Skeletal muscle cell (primary cell): ENCODE measurements at regions not wholly inside any gene's neighbourhood (a gene's known extent, or its start where the extent isn't known, plus 50 kb on each side); places are given as distances from the start of the nearest gene placed in this dataset.

Experiments used
- DNase-seq: peaks from one replicate; pipeline ENCODE4 v3.0.0-alpha.2; 2010; ENCODE audit warnings: low read depth
- H3K4me3 ChIP-seq: 2 replicates; pipeline ENCODE4 v1.5.1; 2011; ENCODE audit warnings: low read depth, mild to moderate bottlenecking, control low read depth, low read length, moderate library complexity

DNA sequence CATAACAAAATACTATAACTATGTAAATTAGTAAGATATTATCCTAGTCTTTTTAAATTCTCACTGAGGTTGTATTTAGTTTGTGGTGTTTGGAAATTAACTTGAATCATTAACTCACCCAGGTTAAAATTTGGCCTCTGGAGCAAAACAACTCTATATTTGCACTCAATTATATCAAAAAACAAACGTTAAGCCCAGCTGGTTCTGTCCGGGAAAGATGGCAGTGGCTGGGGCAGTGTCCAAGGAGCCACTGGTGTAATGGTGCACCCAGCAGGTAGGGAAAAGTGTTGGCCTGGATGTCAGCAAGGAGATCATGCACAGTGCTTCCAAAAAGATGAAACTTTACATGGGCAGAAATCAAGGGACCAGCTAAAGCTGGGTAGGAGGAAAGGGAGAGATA, 285.3 kb upstream of the CITED2 start:
- DNase-seq, result no peak
- H3K4me3 ChIP-seq, result no peak overlapping the region

- no peak overlapping the region for H3K4me3 ChIP-seq
- DNase-seq, result no peak
These were observed 284.7 kb upstream of the CITED2 start for GRCh38 chr6:139659196-139659595.

DNA sequence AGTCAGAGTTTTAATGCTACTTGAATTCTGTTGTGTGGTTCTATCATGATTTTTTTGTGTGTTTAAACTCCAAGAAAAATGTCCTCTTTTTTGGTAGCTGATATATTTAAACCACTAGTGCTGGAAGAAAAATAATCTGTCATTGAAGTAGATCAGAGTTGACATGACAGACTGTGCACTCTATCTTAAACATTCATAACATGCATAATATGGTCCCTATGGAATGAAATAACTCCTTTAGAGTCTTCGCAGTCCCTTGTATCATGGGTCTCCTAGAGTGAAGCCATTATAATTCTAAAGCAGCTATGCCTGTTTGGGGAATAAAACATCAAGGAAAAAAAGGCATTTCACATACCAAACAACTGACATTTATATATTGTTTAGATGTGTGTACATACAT, 282.7 kb upstream of the CITED2 start:
- DNase-seq, result no peak
- H3K4me3 ChIP-seq, result no peak overlapping the region

DNA sequence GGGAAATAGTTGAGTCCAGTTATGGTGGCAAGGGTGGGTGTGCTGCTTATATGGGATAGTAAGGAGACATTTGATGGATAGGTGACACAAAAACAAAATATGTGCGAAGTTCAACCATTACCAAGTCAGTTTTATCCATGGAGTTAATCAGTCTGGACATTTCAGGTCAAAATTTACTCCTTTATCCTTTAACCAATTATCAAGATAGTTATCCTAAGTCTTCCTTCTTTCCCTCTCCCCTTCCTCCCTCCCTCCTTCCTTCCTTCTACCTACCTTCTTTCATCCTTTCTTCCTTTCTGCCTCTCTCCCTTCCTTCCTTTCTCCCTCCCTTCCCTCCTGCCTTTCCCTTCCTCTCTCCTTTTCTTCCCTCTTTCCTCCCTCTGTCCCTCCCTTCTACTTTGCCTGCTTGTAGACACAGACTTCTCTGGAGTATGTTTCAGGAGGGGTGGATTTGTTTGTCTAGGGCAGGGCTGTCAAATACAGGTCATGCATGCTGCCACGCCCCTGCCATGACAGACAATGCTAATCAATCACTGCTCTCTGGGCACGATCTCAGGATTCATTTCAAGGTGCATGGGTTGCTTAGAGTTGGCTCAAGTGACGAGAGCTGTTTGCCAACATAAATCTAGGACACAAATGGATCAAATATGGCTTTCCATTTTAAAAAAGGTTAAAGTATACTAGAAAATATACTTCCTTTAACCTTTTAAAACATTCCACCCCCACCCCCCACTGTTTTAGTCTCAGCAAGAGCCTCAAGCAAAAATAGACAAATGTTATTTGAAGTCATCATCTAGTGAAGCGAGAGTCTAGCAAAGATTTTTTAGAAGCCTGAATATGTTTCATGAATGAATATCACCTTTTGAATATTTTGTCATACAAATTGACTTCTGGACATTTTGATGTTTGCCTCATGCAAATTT, 281.6 kb upstream of the CITED2 start:
- DNase-seq, result no peak
- H3K4me3 ChIP-seq, result no peak overlapping the region

GRCh38 chr6:139654888-139655782, 280.7 kb upstream of the CITED2 start:
- H3K4me3 ChIP-seq, result no peak overlapping the region

DNA sequence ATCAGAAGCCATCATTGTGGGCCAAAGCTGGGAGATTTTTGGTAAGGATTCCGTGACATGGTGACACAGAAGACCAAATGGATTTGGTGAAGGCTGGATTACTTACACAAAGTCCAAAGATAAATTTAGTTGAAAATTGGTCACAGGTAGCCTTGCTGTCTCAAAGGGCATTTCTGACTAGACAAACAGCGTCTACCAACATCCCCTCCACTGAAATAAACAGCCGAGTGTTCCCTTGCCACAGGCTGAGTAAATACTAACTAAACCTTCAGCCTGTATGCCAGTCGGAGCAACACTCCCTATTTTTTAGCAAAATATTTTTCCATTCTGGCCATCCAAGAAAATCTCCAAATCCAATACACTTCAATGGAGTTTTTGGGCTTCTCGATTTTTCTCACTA, 279.9 kb upstream of the CITED2 start:
- no peak for DNase-seq

More at GRCh38 chr6:139654888-139655782, 280.7 kb upstream of the CITED2 start:
- no peak for DNase-seq

DNA sequence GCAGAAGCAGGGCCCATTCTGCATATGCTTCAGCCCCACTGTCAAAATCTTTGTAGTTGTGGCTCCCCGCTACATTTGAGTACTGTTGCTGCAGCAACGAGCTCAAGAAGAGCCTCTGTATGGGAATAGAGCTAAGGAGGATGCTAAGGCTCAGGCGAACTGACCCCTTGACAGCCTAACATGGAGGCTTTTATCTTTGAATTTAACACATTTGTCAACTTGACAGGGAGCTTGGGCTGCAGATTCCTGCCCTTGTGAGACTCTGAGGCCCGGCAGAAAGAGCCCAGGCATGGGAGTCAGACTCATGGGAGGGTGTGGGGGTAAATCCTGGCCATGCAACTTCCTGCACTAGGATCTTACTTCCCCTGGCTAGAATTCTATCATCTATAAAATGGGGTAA, 278.7 kb upstream of the CITED2 start:
- no peak for DNase-seq
- no peak overlapping the region for H3K4me3 ChIP-seq

More for the DNA sequence above, 279.9 kb upstream of the CITED2 start:
- no peak overlapping the region for H3K4me3 ChIP-seq

- no peak overlapping the region for H3K4me3 ChIP-seq
- DNase-seq, result no peak
These were observed 276.5 kb upstream of the CITED2 start for GRCh38 chr6:139650941-139651340.

DNA sequence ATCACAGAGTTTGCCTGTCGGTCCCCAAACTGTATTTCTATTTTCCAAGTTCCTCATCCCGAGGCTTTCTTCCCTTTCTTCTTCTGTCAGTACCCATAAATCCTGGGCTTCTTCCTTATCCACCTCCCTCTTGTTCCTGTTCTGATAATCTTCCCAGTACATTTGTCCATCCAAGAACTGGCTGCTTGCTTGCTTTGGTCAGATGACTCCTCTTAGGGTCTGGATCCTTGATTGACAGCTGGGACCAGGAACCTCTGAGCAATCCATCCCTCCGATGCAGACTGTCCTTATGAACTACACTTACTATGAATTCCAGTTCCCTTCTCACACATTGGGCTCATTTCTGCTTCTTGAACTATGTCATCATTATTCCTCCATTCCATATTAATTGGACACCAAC, 275.3 kb upstream of the CITED2 start:
- DNase-seq, result no peak
- H3K4me3 ChIP-seq, result no peak overlapping the region

- H3K4me3 ChIP-seq, result no peak overlapping the region
- no peak for DNase-seq
These were observed 274.7 kb upstream of the CITED2 start for GRCh38 chr6:139649128-139649527.

GRCh38 chr6:139648430-139649000, 274.1 kb upstream of the CITED2 start:
- DNase-seq, result no peak
- H3K4me3 ChIP-seq, result no peak overlapping the region

DNA sequence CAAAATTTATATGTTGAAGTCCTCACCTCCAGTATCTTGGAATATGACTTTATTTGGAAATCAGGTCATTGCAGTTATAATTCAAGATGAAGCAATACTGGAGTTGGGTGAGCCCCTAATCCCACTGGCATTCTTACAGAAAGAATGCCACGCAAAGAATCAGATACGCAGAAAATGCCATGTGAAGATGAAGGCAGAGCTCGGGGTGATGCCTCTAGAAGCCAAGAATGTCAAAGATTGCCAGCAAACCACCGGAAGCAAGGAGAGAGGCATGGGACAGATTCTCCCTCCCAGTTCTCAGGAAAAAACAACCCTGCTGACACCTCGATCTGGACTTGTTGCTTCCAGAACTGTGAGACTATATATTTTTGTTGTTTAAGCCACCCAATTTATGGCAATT, 273.4 kb upstream of the CITED2 start:
- no peak overlapping the region for H3K4me3 ChIP-seq
- no peak for DNase-seq

DNA sequence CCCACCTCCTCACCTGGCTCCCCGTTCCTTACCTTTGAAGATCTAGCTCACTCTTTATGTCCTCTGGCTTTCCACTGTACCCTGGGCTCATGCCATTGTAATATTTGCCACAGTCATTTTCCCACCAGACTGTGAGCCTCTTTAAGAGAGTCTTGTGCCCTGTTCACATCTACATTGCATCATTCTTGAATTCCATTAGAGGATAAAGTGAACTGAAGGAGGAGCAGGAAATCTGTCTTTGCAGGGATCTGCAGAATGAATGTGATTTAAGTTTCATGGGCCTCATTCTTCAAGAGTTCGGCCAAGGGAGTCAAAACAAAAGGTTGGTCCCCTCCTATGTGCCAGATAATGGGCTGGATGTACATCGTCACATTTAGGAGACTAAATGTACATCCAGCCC, 272.6 kb upstream of the CITED2 start:
- H3K4me3 ChIP-seq, result no peak overlapping the region
- DNase-seq, result no peak

DNA sequence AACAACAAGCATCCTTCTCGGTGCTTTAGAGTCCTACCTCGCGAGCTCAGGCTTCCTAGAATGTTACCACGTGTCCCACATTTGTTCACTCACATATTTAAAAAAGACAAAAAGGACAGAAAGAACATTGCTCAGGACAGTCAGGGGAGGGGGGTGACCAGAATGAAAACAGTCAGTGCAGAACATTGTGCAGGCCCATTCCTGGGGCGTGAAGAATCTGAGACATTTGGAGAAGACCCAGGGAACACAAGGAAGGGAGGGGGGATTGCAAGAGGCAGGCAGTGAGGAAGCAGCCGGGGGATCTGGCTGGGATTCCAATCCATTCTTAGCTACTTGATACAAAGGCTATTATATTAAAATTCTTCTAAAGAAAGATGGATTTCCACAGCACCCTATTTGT, 270.4 kb upstream of the CITED2 start:
- peak; percentile 73 for DNase-seq

GRCh38 chr6:139643986-139644385, 269.5 kb upstream of the CITED2 start:
- no peak for DNase-seq
- H3K4me3 ChIP-seq, result no peak overlapping the region

More for the DNA sequence above, 270.4 kb upstream of the CITED2 start:
- H3K4me3 ChIP-seq, result no peak overlapping the region

DNA sequence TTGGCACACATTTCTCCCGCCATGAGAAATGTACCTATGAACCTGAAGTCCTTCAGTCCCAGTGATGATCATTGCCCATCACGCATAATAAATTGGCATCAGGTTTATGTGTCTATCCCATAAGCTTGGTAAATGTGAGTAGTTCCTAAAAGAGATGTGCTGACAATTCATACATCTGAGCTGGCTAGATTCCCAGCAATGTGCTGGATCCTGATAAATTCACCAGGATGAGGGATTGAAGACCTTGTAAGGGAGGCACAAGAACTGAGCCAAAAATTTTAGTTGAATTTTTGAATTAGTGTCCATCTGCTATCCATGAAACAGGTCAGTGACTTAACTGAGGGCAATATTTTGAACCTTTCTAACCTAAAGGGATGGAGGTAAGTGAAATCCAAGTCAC, 267.9 kb upstream of the CITED2 start:
- no peak for DNase-seq
- no peak overlapping the region for H3K4me3 ChIP-seq

- DNase-seq, result no peak
- no peak overlapping the region for H3K4me3 ChIP-seq
These were observed 266.9 kb upstream of the CITED2 start for GRCh38 chr6:139641376-139641775.

DNA sequence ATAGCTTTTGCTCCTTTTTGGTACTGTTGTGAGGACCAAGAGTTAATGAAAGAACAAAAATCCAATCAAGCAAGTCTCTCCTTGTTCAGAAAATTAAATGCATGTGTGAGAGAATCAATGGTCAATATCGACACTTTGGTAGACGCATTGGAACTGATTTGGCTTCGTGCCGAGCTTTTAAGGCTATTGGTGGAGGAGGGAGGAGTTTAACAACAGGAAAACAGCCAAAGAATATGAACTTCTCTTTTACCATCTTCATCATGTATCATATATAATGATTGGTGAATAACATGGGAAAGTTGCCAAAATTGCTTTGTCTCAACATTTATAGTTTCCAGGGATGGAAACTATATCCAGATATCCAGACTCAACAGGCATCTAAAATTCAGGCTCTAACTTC, 266.5 kb upstream of the CITED2 start:
- H3K4me3 ChIP-seq, result no peak overlapping the region
- DNase-seq, result no peak

- H3K4me3 ChIP-seq, result no peak overlapping the region
- DNase-seq, result no peak
These were observed 266.0 kb upstream of the CITED2 start for GRCh38 chr6:139640448-139640847.

DNA sequence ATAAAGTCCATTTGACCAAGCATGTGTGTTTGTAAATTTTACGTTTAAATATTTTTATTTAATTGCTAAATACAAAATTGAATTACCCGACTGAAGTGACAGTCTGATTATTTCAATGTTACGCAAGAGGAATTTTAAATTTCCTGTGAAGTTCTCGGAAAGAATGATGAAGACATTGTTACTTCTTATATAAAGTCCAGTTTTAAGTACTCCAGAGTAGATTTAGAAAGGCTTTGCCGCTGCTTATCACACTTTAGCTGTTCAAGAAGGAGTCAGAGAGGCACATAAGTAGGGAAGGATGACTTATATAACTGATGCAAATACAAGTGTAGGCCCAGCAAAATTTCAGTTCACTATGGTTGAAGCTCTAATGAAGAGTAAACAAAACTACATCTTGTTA, 265.1 kb upstream of the CITED2 start:
- DNase-seq, result no peak
- no peak overlapping the region for H3K4me3 ChIP-seq
